LNCAP (cell line): ENCODE measurements at regions not wholly inside any gene's neighbourhood (a gene's known extent, or its start where the extent isn't known, plus 50 kb on each side); places are given as distances from the start of the nearest gene placed in this dataset.

Source experiments
- TF ChIP-seq, protein P1 (sequence below): fragments of 450-650 bp; IDR thresholded peaks from 2 replicates; pipeline ENCODE4 v1.5.1; 2017; ENCODE audit warnings: mild to moderate bottlenecking

- TF ChIP-seq, protein P1, sequence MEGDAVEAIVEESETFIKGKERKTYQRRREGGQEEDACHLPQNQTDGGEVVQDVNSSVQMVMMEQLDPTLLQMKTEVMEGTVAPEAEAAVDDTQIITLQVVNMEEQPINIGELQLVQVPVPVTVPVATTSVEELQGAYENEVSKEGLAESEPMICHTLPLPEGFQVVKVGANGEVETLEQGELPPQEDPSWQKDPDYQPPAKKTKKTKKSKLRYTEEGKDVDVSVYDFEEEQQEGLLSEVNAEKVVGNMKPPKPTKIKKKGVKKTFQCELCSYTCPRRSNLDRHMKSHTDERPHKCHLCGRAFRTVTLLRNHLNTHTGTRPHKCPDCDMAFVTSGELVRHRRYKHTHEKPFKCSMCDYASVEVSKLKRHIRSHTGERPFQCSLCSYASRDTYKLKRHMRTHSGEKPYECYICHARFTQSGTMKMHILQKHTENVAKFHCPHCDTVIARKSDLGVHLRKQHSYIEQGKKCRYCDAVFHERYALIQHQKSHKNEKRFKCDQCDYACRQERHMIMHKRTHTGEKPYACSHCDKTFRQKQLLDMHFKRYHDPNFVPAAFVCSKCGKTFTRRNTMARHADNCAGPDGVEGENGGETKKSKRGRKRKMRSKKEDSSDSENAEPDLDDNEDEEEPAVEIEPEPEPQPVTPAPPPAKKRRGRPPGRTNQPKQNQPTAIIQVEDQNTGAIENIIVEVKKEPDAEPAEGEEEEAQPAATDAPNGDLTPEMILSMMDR: no peak
Observed at GRCh38 chr5:56669534-56670483, 145.5 kb upstream of the MAP3K1 start.

DNA sequence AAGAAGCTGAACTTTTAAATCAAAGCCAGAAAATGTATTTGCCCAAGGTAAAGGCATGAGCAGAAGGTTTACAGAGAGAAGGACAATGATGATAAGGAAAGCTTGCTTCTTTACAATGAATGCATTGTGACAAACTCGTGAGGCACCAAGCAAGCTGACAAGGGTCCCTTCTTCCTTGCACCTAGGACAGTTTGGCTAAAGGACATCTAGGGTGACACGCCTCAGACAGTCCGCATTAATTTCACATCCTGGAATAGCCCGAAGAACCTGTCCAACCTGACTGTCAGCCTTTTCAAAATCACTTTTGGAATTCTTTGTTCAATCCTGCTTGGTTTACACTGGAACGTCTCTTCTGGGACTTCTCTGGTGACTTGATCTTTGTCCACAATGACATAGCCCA is 146.4 kb upstream of the MAP3K1 start:
- TF ChIP-seq, protein P1: no peak

GRCh38 chr5:56667692-56668091 is 147.7 kb upstream of the MAP3K1 start:
- TF ChIP-seq, protein P1: no peak

GRCh38 chr5:56666901-56667300 is 148.4 kb upstream of the MAP3K1 start:
- TF ChIP-seq, protein P1: no peak

GRCh38 chr5:56664025-56664424 is 151.3 kb upstream of the MAP3K1 start:
- TF ChIP-seq, protein P1: no peak

GRCh38 chr5:56663523-56663922 is 151.8 kb upstream of the MAP3K1 start:
- TF ChIP-seq, protein P1: no peak

DNA sequence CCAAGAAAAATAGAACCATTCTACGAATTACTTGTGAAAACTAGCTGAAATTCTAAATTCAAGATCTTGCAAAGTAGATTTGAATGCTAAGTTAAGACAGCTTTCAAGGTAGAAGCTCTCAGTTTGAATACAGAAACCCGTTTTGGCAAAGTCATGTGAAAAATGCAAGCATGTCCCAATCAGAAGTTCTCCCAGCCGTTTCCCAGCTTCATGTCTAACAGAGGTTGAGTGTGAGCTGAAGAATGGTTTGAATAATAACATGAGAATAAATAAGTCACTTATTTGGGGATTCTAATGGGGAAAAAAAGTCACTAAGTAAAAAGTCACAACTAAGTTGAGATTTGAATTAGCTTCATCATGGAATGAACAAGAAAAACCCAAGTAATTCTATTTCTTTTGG is 152.5 kb upstream of the MAP3K1 start:
- TF ChIP-seq, protein P1: no peak
